ENCODE measurements at regions not wholly inside any gene's neighbourhood (a gene's known extent, or its start where the extent isn't known, plus 50 kb on each side); places are given as distances from the start of the nearest gene placed in this dataset.

DNA sequence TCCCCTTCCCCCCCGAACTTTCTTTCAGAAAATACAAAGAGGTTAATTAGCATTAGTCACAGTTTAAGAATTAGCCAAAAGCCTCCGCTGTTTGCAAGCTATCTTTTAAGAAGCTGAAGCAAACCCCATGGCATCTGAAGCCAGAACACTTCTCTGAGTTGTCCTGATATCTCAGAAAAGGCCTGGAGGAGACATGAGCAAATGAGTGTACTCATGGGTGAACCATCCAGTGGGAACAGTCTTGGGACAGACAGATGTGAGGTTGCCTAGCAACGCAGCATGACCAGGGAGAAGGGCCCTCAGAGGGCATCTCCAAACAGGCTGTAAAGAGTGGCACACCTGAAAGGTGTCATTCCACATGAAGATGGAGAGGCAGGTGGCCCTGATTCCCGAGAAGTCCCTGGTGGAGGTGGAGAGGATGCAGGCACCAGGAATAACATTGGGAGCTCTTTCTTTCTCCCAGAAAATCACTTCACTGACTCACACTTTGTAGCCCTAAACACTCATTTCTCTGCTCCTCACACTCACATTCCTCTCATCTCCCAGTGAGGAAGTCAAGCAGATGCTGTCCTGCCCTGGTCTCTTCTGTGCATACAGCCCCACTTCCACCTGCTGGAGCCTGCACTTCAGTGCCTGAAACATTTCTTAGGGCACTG, 87.0 kb upstream of the TSHZ3 start:
- TF ChIP-seq CTCF (IDR thresholded peaks at IDR 0.05) = no peak
- Mint-ChIP-seq H3K36me3 (ENCODE audit: low read depth) (no peaks in the 10 kb centered on the region), H3K27me3 (ENCODE audit: low read depth, poor library complexity) (peaks cover 31% of the 10 kb centered on the region), H3K27ac (no peak overlapping the region), H3K9me3 (peaks cover 26% of the 10 kb centered on the region), H3K4me1 (no peaks in the 10 kb centered on the region), H3K4me3 (no peak overlapping the region)
- DNase-seq = no peak

- peaks cover 19% of the 10 kb centered on the region for H3K9me3 Mint-ChIP-seq
- peaks cover 27% of the 10 kb centered on the region for H3K27me3 Mint-ChIP-seq (ENCODE audit: low read depth, poor library complexity)
- no peak for TF ChIP-seq CTCF (IDR thresholded peaks at IDR 0.05)
- no peak for DNase-seq
- H3K36me3 Mint-ChIP-seq (ENCODE audit: low read depth) = no peaks in the 10 kb centered on the region
- no peak overlapping the region for H3K27ac Mint-ChIP-seq
- H3K4me3 Mint-ChIP-seq = no peak overlapping the region
- no peaks in the 10 kb centered on the region for H3K4me1 Mint-ChIP-seq
These were observed 89.4 kb upstream of the TSHZ3 start for GRCh38 chr19:31438401-31439269.

GRCh38 chr19:31439270-31439573, 90.0 kb upstream of the TSHZ3 start:
- peaks cover 27% of the 10 kb centered on the region for H3K27me3 Mint-ChIP-seq (ENCODE audit: low read depth, poor library complexity)
- H3K4me1 Mint-ChIP-seq = no peaks in the 10 kb centered on the region
- H3K36me3 Mint-ChIP-seq (ENCODE audit: low read depth) = no peaks in the 10 kb centered on the region
- no peak overlapping the region for H3K27ac Mint-ChIP-seq
- no peak overlapping the region for H3K4me3 Mint-ChIP-seq
- H3K9me3 Mint-ChIP-seq = peaks cover 17% of the 10 kb centered on the region
- no peak for DNase-seq
- no peak for TF ChIP-seq CTCF (IDR thresholded peaks at IDR 0.05)

DNA sequence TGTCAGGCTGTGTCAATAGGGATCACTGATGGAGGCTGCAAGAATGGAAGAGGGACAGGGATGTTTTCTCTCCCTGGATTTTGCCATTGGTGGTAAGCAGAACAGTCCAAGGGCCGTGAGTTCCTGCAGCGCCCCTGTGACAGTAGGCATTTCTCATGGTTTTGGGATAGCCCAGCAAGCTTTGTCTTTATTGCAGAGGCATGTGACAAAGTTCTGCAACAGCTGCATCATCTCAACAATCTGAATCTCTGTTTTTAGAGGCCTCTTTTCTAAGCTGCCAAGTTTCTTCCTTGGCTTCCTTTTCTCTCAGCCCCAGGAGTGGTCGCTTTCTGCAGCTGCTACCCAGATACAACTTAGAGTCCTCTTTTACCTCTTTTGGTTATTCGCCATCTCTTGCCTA, 95.7 kb upstream of the TSHZ3 start:
- Mint-ChIP-seq H3K27ac (no peak overlapping the region), H3K36me3 (ENCODE audit: low read depth) (no peaks in the 10 kb centered on the region), H3K27me3 (ENCODE audit: low read depth, poor library complexity) (peaks cover 11% of the 10 kb centered on the region), H3K4me3 (no peak overlapping the region), H3K4me1 (peaks cover 6% of the 10 kb centered on the region), H3K9me3 (peaks cover 17% of the 10 kb centered on the region)
- TF ChIP-seq CTCF (IDR thresholded peaks at IDR 0.05) = no peak
- DNase-seq = no peak

DNA sequence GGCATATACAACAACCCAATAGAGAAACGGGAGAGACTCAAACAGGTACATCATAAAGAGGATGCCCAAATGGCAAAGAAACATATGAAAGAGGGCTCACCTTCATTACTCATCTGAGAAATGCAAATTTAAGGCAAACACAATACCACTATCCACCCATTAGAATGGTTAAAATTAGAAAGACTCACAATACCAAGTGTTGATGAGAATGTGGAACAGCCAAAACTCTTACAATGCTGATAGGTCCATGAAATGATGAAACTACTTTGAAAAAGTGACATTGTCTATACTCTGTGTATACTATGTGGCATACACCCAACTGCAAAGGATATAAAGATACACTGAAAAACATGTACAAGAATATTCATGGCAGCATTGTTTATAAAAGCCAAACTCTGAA, 96.2 kb upstream of the TSHZ3 start:
- no peak for DNase-seq
- Mint-ChIP-seq H3K4me3 (no peak overlapping the region), H3K36me3 (ENCODE audit: low read depth) (no peaks in the 10 kb centered on the region), H3K4me1 (peaks cover 6% of the 10 kb centered on the region), H3K27me3 (ENCODE audit: low read depth, poor library complexity) (peaks cover 11% of the 10 kb centered on the region), H3K27ac (no peak overlapping the region), H3K9me3 (peaks cover 17% of the 10 kb centered on the region)
- no peak for TF ChIP-seq CTCF (IDR thresholded peaks at IDR 0.05)

Measured in nephron progenitor cell (in vitro differentiated cells).